COLO668 (cell line): ENCODE measurements at regions not wholly inside any gene's neighbourhood (a gene's known extent, or its start where the extent isn't known, plus 50 kb on each side); places are given as distances from the start of the nearest gene placed in this dataset.
"Not testable (repeated sequence)": the region's sequence is repeated elsewhere in the genome, so short reads cannot be mapped to it uniquely, and the experiment has no call there.

Experiments
- DNase-seq: peaks from one replicate; lab custom pipeline; 2025; ENCODE audit not compliant: unreplicated experiment; lab: John Stamatoyannopoulos, UW

- no peak for DNase-seq
Observed at GRCh38 chrX:55813150-55813549, 95.6 kb downstream of the RRAGB start.

DNA sequence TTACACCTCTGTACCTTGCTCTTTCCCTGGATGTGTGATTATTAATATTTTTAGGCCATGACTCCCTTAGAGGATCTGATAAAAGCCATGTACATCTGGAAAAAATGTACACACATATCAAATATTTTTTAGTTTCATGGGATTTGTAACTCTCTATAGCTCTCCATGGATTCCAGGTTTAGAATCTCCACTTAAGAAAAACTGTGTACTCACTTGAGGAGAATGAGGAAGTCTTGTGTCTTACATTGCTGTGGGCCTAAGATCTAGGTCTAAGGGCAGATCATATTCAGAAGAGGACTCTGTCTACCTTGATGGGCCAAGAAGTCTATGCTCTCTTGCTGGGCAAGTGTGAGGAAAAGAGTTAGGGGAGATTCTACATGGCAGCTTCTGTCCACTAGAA is 98.0 kb downstream of the RRAGB start:
- no peak for DNase-seq

GRCh38 chrX:55816023-55816422 is 98.5 kb downstream of the RRAGB start:
- no peak for DNase-seq

DNA sequence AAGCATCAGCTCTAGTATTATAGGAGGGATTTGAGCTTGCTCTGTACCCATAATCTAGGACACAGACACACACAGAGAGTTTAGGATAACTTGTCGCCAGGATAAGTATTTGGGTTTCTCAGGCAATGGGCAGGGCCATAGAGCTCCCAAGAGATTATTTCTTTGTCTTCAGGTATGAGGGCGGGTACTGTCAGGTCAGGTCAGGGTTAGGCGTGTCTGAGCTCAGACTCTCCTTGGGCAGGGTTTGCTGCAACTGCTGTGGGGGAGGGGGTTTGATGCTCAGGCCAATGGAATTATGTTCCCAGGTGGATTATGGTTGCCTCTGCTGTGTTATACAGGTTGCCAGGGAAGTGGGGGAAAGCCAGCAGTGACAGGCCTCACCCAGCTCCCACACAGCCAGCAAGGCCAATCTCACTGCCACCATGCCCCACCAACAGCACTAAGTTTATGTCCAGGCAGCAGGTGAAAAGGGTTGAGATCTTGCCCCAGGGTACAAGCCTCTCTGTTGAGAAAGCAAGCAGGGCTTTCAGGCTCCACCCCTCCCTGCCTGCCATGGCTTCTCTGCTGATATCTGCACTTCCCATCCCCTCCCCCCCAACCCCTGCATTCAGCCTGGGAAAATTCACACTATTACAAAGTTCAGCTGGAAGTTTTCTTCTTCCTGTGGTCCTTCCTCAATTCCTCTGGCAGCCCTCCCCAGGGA is 101.3 kb downstream of the RRAGB start:
- no peak for DNase-seq

GRCh38 chrX:55839485-55839884 is 121.9 kb downstream of the RRAGB start:
- no peak for DNase-seq

DNA sequence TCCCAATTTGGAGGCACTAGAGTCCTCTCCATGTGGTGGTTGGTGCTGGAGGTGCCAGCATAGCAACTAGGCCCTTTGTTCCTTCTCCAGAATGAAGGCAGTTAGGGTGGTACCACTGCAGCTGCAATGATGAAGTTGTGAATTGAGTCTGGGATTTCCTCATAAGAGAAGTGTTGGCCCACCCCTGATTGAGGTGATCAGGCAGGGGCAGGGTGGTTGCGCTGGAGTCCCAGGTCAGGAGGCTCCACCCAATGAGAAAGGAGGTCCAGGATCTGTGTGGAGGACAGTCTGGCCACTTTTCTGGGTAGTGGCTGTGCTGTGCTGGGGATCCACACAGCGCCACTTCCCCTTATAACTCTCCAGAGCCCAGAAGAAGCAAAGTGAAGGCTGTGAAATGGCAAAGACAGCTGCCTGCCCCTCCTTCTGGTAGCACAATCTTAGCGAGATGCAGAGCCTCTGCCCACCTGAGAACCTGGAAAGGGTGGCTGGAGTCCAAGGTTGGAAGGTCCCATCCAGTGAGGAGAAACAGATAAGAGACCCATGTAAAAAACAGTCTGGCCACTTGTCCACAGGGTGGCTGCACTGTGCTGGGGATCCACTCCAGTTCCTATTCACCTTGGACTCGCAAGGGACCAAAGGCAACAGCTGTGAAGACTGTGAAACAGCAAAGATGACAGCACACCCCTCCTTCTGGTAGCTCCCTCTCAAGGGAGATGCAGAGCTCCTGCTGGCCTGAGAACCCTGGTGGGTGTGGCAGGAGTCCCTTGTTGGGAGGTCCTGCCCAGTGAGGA is 124.6 kb downstream of the RRAGB start:
- DNase-seq: no peak

- DNase-seq: not testable (repeated sequence)
Observed at GRCh38 chrX:55866779-55867178, 149.2 kb downstream of the RRAGB start.

- no peak for DNase-seq
Observed at GRCh38 chrX:55867181-55867651, 149.7 kb downstream of the RRAGB start.

- no peak for DNase-seq
Observed at GRCh38 chrX:55867708-55868107, 150.2 kb downstream of the RRAGB start.

DNA sequence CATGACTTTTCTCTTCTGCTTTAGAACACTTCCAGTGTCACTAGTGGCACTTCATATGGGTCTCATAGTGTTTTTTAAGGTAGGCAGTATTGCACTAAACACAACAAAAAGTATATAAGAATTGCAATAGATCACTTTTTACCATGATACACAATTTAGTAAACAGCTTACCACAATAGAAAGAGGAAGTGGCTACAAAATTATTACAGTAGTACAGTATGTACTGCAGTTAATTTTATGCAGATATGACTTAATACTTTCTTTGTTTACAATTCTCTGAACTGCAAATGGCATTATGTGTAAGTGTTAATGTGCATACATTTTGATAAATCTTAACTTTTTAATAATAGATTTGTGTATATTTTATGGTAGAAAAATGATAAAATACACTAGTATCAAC is 157.3 kb downstream of the RRAGB start:
- no peak for DNase-seq

DNA sequence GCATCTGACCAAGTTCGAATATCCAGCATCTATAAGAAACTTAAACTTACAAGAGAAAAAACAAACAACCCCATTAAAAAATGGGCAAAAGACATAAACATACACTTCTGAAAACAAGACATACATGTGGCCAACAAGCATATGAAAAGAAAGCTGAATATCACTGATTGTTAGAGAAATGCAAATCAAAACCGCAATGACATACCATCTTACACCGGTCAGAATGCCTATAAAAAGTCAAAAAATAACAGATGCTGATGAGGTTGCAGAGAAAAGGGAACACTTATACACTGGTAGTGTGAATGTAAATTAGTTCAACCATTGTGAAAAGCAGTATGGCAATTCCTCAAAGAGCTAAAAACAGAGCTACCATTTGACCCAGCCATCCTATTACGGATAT is 166.0 kb downstream of the RRAGB start:
- not testable (repeated sequence) for DNase-seq

DNA sequence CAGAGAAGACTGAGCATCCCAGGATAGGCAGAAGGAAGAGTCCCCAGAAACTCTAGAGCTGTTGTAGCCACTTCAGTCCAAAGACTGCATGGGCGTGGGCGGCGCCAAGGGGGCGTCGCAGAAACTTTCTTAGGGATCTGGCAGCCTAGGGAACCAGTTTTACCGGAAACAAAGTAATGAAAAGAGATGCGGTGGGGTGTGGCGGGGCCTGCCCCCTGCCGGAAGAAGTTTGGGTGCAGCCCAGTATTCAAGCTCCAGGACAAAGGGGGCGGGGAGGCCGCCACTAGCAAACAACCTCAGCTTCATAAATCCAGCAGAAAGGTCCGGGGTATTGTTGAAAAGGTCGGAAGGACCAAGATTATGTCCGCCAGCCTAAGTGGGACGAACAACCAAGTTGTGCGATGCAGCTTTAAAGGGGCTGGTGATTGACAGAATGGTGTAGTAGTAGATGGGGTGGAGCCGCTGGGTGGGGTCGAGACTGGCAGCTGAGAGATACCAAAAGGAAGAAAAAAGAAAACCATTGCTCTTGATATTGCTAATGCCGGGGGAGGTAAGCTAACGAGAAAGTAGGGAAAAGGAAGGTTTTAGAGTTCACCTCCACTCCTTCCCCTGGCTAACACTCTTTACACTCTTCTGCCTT is 190.5 kb downstream of the RRAGB start:
- DNase-seq: peak; percentile 0

DNA sequence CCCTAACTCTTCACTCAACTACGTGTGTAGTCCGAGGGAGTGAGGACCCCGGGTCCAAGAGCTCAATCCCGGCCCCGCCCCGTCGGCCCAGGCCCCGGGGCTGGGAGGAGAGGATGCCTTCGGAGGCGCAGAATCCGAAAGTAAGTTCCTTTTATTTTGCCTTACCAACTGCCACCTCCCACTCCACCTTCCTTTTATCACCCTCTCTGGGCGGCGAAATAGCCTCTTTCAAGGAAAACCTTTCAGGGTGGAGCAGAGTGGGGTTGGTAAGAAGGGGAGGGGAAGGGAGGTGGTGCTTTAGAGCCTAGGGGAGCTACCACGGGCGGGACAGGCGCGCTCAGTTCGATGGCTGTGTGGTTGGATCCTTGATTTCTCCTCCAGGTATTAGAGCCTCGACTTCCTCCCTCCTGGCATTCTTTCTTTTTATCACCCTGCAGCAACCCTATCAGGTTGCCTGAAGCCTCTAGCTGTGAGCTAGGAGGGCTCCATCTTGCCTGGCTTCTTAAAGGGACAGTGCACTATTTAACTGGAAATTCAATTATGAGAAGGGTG is 191.2 kb downstream of the RRAGB start:
- peak; percentile 1 for DNase-seq

DNA sequence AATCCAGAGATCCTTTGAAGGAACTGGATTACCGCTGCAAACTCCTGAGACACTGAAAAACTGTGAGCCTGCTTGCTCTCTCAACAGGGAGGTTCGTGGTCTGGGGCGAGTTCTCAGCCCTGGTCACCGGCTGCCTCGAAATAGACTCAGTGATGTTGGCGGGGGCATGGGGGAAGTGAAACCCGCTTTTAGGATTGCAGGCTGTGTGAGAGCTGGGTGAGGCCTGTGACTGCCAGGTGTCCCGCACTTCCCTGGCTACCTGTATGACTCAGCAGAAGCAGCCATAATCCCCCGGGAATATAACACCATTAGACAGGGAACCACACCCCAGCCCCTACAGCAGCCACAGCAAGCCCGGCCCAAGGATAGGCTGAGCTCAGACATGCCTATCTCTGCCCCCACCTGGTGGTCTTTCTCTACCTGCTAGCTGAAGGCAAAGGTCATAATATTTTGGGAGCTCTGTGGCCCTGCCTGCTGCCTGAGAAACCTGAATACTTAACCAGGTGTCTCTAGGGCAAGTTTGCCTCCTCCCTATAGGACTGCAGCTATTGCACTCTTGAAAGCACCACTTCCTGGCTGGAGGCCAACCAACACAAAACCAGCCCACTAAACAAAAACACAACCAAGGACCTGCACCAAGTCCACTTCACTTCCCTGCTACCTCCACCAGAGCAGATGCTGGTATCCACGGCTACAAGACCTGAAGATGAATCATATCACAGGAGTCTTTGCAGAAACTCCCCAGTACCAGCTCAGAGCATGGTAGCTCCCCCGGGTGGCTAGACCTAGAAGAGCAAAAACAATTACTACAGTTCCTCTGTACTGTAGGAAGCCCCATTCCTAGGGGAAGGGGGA is 202.0 kb downstream of the RRAGB start:
- DNase-seq: peak; percentile 3

DNA sequence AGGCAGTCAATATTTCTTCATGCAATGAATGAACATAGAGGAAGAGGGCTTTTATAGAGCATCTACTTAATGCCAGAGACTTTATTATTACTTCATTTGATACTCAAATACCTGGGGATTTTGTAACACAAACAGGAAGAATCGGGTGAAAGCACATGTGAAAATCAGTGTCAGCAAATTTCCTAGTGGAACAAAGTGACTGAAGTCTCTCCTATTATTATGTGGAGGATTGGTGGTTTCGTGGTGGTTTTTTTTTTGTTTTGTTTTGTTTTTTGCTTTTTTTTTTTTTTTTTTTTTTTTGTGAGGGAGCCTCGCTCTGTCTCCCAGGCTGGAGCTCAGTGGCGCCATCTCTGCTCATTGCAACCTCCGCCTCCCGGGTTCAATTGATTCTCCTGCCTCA is 207.0 kb downstream of the RRAGB start:
- DNase-seq: no peak

DNA sequence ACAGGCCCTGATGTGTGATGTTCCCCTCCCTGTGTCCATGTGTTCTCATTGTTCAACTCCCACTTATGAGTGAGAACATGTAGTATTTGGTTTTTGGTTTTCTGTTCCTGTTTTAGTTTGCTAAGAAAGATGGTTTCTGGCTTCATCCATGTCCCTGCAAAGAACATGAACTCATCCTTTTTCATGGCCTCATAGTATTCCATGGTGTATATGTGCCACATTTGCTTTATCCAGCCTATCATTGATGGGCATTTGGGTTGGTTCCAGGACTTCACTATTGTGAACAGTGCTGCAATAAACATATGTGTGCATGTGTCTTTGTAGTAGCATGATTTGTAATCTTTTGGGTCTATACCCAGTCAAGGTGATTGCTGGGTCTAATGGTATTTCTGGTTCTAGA is 211.0 kb downstream of the RRAGB start:
- not testable (repeated sequence) for DNase-seq
